A673 (cell line): ENCODE measurements at regions not wholly inside any gene's neighbourhood (a gene's known extent, or its start where the extent isn't known, plus 50 kb on each side); places are given as distances from the start of the nearest gene placed in this dataset.

Source experiments
- BruUV-seq: library from RNA; stranded (reverse); fragments of 400-500 nt; replicated peaks from 2 replicates; lab custom pipeline; 2021; lab: Mats Ljungman, UMichigan
- CTCF ChIA-PET: fragments of 300-600 bp; sonication (Branson Sonifier 250); formaldehyde crosslinking; loops from one replicate; lab custom pipeline; 2022; ENCODE audit warnings: antibody characterized with exemption; lab: Charles Lee
- POLR2A ChIA-PET: fragments of 300-600 bp; sonication (Branson Sonifier 250); formaldehyde crosslinking; loops from one replicate; lab custom pipeline; 2022; ENCODE audit warnings: antibody characterized with exemption; ENCODE audit not compliant: low non-redundant PET; lab: Charles Lee
- DNase-seq: peaks from one replicate; pipeline ENCODE4 v3.0.0-alpha.2; 2015; ENCODE audit warnings: low spot score
- H3K27ac ChIP-seq: fragments of 200-600 bp; sonication (generic); 2 replicates; pipeline ENCODE4 v1.5.1; 2016; ENCODE audit warnings: mixed run types, low read depth, mild to moderate bottlenecking, mixed read lengths, antibody characterized with exemption, low read length; ENCODE audit not compliant: poor library complexity, severe bottlenecking
- H3K27me3 ChIP-seq: fragments of 200-600 bp; sonication (generic); replicated peaks from 2 replicates; pipeline ENCODE4 v1.6.1; 2017; ENCODE audit warnings: mixed run types, low read depth, mild to moderate bottlenecking, mixed read lengths, antibody characterized with exemption, low read length; ENCODE audit not compliant: insufficient read depth, poor library complexity
- H3K36me3 ChIP-seq: fragments of 200-600 bp; sonication (generic); 2 replicates; pipeline ENCODE4 v1.6.1; 2016; ENCODE audit warnings: mixed run types, mild to moderate bottlenecking, mixed read lengths, antibody characterized with exemption, low read length; ENCODE audit not compliant: insufficient read depth, poor library complexity, severe bottlenecking
- H3K4me1 ChIP-seq: fragments of 200-600 bp; sonication (generic); 2 replicates; pipeline ENCODE4 v1.6.1; 2017; ENCODE audit warnings: mixed run types, mild to moderate bottlenecking, mixed read lengths, antibody characterized with exemption, low read length; ENCODE audit not compliant: insufficient read depth, poor library complexity, severe bottlenecking
- H3K4me3 ChIP-seq: fragments of 200-600 bp; sonication (generic); 2 replicates; pipeline ENCODE4 v1.5.1; 2016; ENCODE audit warnings: low read depth, mixed run types, mild to moderate bottlenecking, mixed read lengths, low read length; ENCODE audit not compliant: poor library complexity, severe bottlenecking
- H3K9me3 ChIP-seq: fragments of 200-600 bp; sonication (generic); 2 replicates; pipeline ENCODE4 v1.6.1; 2016; ENCODE audit warnings: mixed run types, low read depth, mild to moderate bottlenecking, mixed read lengths, antibody characterized with exemption, low read length; ENCODE audit not compliant: poor library complexity, severe bottlenecking
- CTCF ChIP-seq: fragments of 300-800, 200-600 bp; sonication (generic); conservative IDR thresholded peaks from 2 replicates; pipeline ENCODE4 v1.5.1; 2017; ENCODE audit warnings: low read depth, mild to moderate bottlenecking, antibody characterized with exemption, low read length, moderate library complexity, mixed read lengths
- EZH2 ChIP-seq: fragments of 200-600 bp; sonication (generic); IDR thresholded peaks from 2 replicates; pipeline ENCODE4 v1.6.1; 2017; ENCODE audit warnings: borderline replicate concordance, low read depth, mild to moderate bottlenecking, mixed read lengths, antibody characterized with exemption, low read length; ENCODE audit not compliant: poor library complexity, severe bottlenecking
- intact Hi-C: fragments of 100-400 bp; cut with micrococcal nuclease; formaldehyde crosslinking; loops from one replicate; pipeline ENCODE4 v1.10.0; 2022; ENCODE audit not compliant: unreplicated experiment

DNA sequence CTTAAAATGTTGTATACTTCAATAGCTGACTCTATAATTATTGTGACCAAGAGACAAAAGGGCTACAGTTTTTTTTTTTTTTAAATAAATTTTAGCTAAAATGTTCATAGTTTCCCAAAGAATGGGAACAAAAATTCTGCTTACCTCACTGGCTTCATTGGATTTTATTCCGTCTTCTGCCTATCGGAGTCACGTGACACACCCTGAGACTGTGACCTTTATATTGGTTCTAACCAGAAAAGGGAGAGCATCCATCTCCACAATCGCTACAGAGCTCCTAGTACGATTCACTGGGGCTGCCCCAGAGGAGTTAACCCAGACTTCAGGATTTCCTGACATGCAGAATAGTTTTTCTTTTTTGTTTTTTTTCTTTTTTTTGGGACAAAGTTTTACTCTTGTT, 203.6 kb upstream of the SLC35G4 start:
- no peak for TF ChIP-seq CTCF
- TF ChIP-seq EZH2 = no peak
- intact Hi-C loops = loop anchor here (10.0 kb wide), 1 partner anchor 149 kb away; no protein-coding TSS in a partner anchor
- ChIA-PET POLR2A (no interaction called here), CTCF (no interaction called here)
- no TSS peak for BruUV-seq
- DNase-seq = no peak
- no peak overlapping the region for H3K27ac ChIP-seq
- H3K4me3 ChIP-seq = no peak overlapping the region
- no peaks in the 10 kb centered on the region for H3K9me3 ChIP-seq
- H3K36me3 ChIP-seq = no peaks in the 10 kb centered on the region
- H3K4me1 ChIP-seq = no peaks in the 10 kb centered on the region
- peaks cover 3% of the 10 kb centered on the region for H3K27me3 ChIP-seq

GRCh38 chr18:11400703-11401102, 208.7 kb upstream of the SLC35G4 start:
- no peak overlapping the region for H3K4me3 ChIP-seq
- H3K4me1 ChIP-seq = no peaks in the 10 kb centered on the region
- no peak for DNase-seq
- TF ChIP-seq EZH2 = no peak
- TF ChIP-seq CTCF = no peak
- H3K27me3 ChIP-seq = peaks cover 6% of the 10 kb centered on the region
- CTCF ChIA-PET = no interaction called here
- BruUV-seq = no TSS peak
- H3K9me3 ChIP-seq = no peaks in the 10 kb centered on the region
- no peak overlapping the region for H3K27ac ChIP-seq
- POLR2A ChIA-PET = no interaction called here
- no peaks in the 10 kb centered on the region for H3K36me3 ChIP-seq
- intact Hi-C loops = loop anchor here (10.0 kb wide), 1 partner anchor 154 kb away; no protein-coding TSS in a partner anchor

DNA sequence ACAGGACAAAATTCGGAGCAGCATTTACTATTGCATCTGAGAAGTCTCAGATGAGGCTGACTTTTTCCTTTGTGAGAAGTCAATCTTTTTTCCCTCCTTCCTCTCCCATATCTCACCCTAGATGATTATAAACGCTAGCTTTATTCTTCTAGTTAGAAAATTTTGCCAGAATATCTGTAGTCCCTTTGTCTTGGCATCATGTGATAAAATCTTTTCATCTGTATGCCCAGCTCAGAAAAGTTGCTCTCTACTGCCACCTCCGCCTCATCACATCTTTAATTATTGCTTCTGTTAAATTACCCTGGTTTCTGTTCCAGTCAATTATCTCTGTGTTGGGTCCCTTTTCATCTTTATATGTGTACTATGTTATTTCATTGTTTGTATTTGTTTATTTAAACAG, 210.8 kb upstream of the SLC35G4 start:
- no peak overlapping the region for H3K4me3 ChIP-seq
- H3K36me3 ChIP-seq = no peaks in the 10 kb centered on the region
- TF ChIP-seq CTCF = peak; percentile 50
- no peak for TF ChIP-seq EZH2
- H3K27me3 ChIP-seq = peaks cover 6% of the 10 kb centered on the region
- ChIA-PET POLR2A (no interaction called here), CTCF (no interaction called here)
- BruUV-seq = no TSS peak
- intact Hi-C loops = no loop called here
- H3K9me3 ChIP-seq = no peaks in the 10 kb centered on the region
- H3K4me1 ChIP-seq = no peaks in the 10 kb centered on the region
- no peak overlapping the region for H3K27ac ChIP-seq
- DNase-seq = peak; percentile 13
